ENCODE measurements at regions not wholly inside any gene's neighbourhood (a gene's known extent, or its start where the extent isn't known, plus 50 kb on each side); places are given as distances from the start of the nearest gene placed in this dataset. TPM values are rescaled to one million over a fixed set of nuclear protein-coding genes. Genes with fewer than 3 reads are reported as not detected.
A peak's percentile ranks its signal among the peaks of the same experiment; 100 is the strongest.

- no peak for DNase-seq
Observed at GRCh38 chr10:1855911-1856310, 118.6 kb upstream of the ADARB2 start.

- no peak for DNase-seq
Observed at GRCh38 chr10:1854271-1854670, 116.9 kb upstream of the ADARB2 start.

GRCh38 chr10:1853801-1854200, 116.5 kb upstream of the ADARB2 start:
- DNase-seq, result no peak

- DNase-seq, result no peak
Observed at GRCh38 chr10:1852841-1853240, 115.5 kb upstream of the ADARB2 start.

- DNase-seq, result no peak
Observed at GRCh38 chr10:1851762-1852161, 114.4 kb upstream of the ADARB2 start.

GRCh38 chr10:1850971-1851527, 113.7 kb upstream of the ADARB2 start:
- DNase-seq, result no peak

- DNase-seq, result no peak
Observed at GRCh38 chr10:1847361-1847760, 110.0 kb upstream of the ADARB2 start.

GRCh38 chr10:1846032-1846431, 108.7 kb upstream of the ADARB2 start:
- DNase-seq, result no peak

- no peak for DNase-seq
Observed at GRCh38 chr10:1841759-1842158, 104.4 kb upstream of the ADARB2 start.

GRCh38 chr10:1829712-1830111, 92.4 kb upstream of the ADARB2 start:
- DNase-seq, result no peak

- no peak for DNase-seq
Observed at GRCh38 chr10:1824928-1825327, 87.6 kb upstream of the ADARB2 start.

GRCh38 chr10:1814556-1814955, 77.2 kb upstream of the ADARB2 start:
- no peak for DNase-seq

GRCh38 chr10:1809139-1809741, 71.9 kb upstream of the ADARB2 start:
- DNase-seq, result peak; percentile 40

GRCh38 chr10:1807924-1808323, 70.6 kb upstream of the ADARB2 start:
- no peak for DNase-seq

- DNase-seq, result no peak
Observed at GRCh38 chr10:1807196-1807595, 69.9 kb upstream of the ADARB2 start.

- DNase-seq, result no peak
Observed at GRCh38 chr10:1802413-1802812, 65.1 kb upstream of the ADARB2 start.

GRCh38 chr10:1788401-1788800, 51.1 kb upstream of the ADARB2 start:
- DNase-seq, result no peak

Small RNA genes lying in the stretch of these regions (small RNA-seq; reads per million reads assigned to genes)
- gene MIR6072 (not detected), gene RNU6-576P (not detected), gene RNU6-889P (not detected)
